VCaP (cell line): ENCODE measurements at regions not wholly inside any gene's neighbourhood (a gene's known extent, or its start where the extent isn't known, plus 50 kb on each side); places are given as distances from the start of the nearest gene placed in this dataset.

ENCODE experiments used
- H3K27ac ChIP-seq: fragments of 450-650 bp; 2 replicates; pipeline ENCODE4 v1.5.1; 2017
- TF ChIP-seq, protein P1 (sequence below): fragments of 450-650 bp; conservative IDR thresholded peaks from 2 replicates; pipeline ENCODE4 v1.5.1; 2017; ENCODE audit warnings: mild to moderate bottlenecking, moderate library complexity

GRCh38 chr6:165744555-165745228 is 81.7 kb upstream of the PDE10A start:
- TF ChIP-seq, protein P1, sequence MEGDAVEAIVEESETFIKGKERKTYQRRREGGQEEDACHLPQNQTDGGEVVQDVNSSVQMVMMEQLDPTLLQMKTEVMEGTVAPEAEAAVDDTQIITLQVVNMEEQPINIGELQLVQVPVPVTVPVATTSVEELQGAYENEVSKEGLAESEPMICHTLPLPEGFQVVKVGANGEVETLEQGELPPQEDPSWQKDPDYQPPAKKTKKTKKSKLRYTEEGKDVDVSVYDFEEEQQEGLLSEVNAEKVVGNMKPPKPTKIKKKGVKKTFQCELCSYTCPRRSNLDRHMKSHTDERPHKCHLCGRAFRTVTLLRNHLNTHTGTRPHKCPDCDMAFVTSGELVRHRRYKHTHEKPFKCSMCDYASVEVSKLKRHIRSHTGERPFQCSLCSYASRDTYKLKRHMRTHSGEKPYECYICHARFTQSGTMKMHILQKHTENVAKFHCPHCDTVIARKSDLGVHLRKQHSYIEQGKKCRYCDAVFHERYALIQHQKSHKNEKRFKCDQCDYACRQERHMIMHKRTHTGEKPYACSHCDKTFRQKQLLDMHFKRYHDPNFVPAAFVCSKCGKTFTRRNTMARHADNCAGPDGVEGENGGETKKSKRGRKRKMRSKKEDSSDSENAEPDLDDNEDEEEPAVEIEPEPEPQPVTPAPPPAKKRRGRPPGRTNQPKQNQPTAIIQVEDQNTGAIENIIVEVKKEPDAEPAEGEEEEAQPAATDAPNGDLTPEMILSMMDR: no peak
- H3K27ac ChIP-seq: no peak overlapping the region

- no peak overlapping the region for H3K27ac ChIP-seq
- TF ChIP-seq, protein P1: no peak
Observed at GRCh38 chr6:165743366-165743898, 80.4 kb upstream of the PDE10A start.

GRCh38 chr6:165742047-165742446 is 79.0 kb upstream of the PDE10A start:
- H3K27ac ChIP-seq: no peak overlapping the region
- TF ChIP-seq, protein P1: no peak

DNA sequence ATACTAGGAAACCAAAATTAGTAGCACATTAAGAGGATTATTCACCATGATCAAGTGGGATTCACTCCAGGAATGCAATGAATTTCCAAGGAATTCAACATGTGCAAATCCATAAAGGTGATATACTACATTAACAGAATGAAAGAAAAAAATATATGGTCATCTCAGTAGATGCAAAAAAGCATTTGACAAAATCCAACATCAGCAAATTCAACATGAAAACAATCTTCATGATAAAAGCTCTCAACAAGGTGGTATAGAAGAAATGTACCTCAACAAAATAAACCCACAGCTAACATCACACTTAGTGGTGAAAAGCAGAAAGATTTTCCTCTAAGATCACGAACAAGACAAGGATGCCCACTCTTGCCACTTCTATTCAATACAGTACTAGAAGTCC is 74.4 kb upstream of the PDE10A start:
- H3K27ac ChIP-seq: no peak overlapping the region
- TF ChIP-seq, protein P1: no peak

GRCh38 chr6:165735065-165735464 is 72.0 kb upstream of the PDE10A start:
- TF ChIP-seq, protein P1: no peak
- no peak overlapping the region for H3K27ac ChIP-seq

DNA sequence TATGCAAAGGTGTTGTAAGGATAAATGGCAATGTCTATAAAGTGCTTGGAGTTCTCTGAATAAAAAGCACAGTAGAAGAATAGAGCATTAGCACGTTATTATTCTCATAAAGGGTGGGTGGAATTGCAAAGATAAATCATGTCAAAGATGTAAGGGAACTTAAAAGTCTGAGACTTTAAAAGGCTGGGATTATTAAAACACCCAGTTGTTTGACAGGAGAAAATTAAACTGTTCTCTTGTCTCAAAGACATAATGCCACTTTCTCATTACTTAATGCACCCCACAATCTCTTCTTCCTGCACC is 70.4 kb upstream of the PDE10A start:
- no peak overlapping the region for H3K27ac ChIP-seq
- TF ChIP-seq, protein P1: no peak

GRCh38 chr6:165732696-165733488 is 69.9 kb upstream of the PDE10A start:
- no peak overlapping the region for H3K27ac ChIP-seq
- TF ChIP-seq, protein P1: no peak
